ENCODE measurements at regions not wholly inside any gene's neighbourhood (a gene's known extent, or its start where the extent isn't known, plus 50 kb on each side); places are given as distances from the start of the nearest gene placed in this dataset.

GRCh38 chr4:162234595-162234994, 70.8 kb upstream of the FSTL5 start:
- DNase-seq (ENCODE audit: low read depth), result no peak
- no peak overlapping the region for H3K4me3 ChIP-seq (ENCODE audit: low read depth, low read length)
- no peak for TF ChIP-seq MYC (IDR thresholded peaks at IDR 0.05; ENCODE audit: low read depth, low read length)
- TF ChIP-seq MAX (IDR thresholded peaks at IDR 0.05; ENCODE audit: low read depth, low read length), result no peak
- TF ChIP-seq POLR2A (IDR thresholded peaks at IDR 0.05; ENCODE audit: extremely low read depth, insufficient read length), result no peak
- TF ChIP-seq CTCF (IDR thresholded peaks at IDR 0.05; ENCODE audit: low read depth, low read length), result no peak

- DNase-seq (ENCODE audit: low read depth), result no peak
- H3K4me3 ChIP-seq (ENCODE audit: low read depth, low read length), result no peak overlapping the region
- no peak for TF ChIP-seq POLR2A (IDR thresholded peaks at IDR 0.05; ENCODE audit: extremely low read depth, insufficient read length)
- TF ChIP-seq MAX (IDR thresholded peaks at IDR 0.05; ENCODE audit: low read depth, low read length), result no peak
- TF ChIP-seq CTCF (IDR thresholded peaks at IDR 0.05; ENCODE audit: low read depth, low read length), result no peak
- TF ChIP-seq MYC (IDR thresholded peaks at IDR 0.05; ENCODE audit: low read depth, low read length), result no peak
Observed at GRCh38 chr4:162232349-162232748, 68.5 kb upstream of the FSTL5 start.

GRCh38 chr4:162229670-162230069, 65.9 kb upstream of the FSTL5 start:
- TF ChIP-seq MYC (IDR thresholded peaks at IDR 0.05; ENCODE audit: low read depth, low read length), result no peak
- TF ChIP-seq MAX (IDR thresholded peaks at IDR 0.05; ENCODE audit: low read depth, low read length), result no peak
- TF ChIP-seq POLR2A (IDR thresholded peaks at IDR 0.05; ENCODE audit: extremely low read depth, insufficient read length), result no peak
- TF ChIP-seq CTCF (IDR thresholded peaks at IDR 0.05; ENCODE audit: low read depth, low read length), result no peak
- H3K4me3 ChIP-seq (ENCODE audit: low read depth, low read length), result no peak overlapping the region
- DNase-seq (ENCODE audit: low read depth), result no peak

- no peak for DNase-seq (ENCODE audit: low read depth)
- no peak for TF ChIP-seq MYC (IDR thresholded peaks at IDR 0.05; ENCODE audit: low read depth, low read length)
- TF ChIP-seq MAX (IDR thresholded peaks at IDR 0.05; ENCODE audit: low read depth, low read length), result no peak
- no peak for TF ChIP-seq POLR2A (IDR thresholded peaks at IDR 0.05; ENCODE audit: extremely low read depth, insufficient read length)
- TF ChIP-seq CTCF (IDR thresholded peaks at IDR 0.05; ENCODE audit: low read depth, low read length), result no peak
Observed at GRCh38 chr4:162221148-162221547, 57.3 kb upstream of the FSTL5 start.

More at GRCh38 chr4:162221148-162221547, 57.3 kb upstream of the FSTL5 start:
- H3K4me3 ChIP-seq (ENCODE audit: low read depth, low read length), result no peak overlapping the region

All from NB4 (cell line).